G401 (cell line): ENCODE measurements at regions not wholly inside any gene's neighbourhood (a gene's known extent, or its start where the extent isn't known, plus 50 kb on each side); places are given as distances from the start of the nearest gene placed in this dataset.
"Not testable (repeated sequence)": the region's sequence is repeated elsewhere in the genome, so short reads cannot be mapped to it uniquely, and the experiment has no call there.

ENCODE experiments used
- DNase-seq: peaks from one replicate; pipeline ENCODE4 v3.0.0-alpha.2; 2015; ENCODE audit warnings: low spot score
- in situ Hi-C: cut with HindIII; loops from 2 replicates; pipeline ENCODE4 v1.10.0; 2016; ENCODE audit warnings: low sequenced_read_pairs, mixed read lengths

- in situ Hi-C loops, DNase-seq: not testable (repeated sequence)
These were observed 71.9 kb upstream of the NDP start for GRCh38 chrX:44045106-44045505.

- no peak for DNase-seq
- in situ Hi-C loops: no loop called here
These were observed 70.3 kb upstream of the NDP start for GRCh38 chrX:44043496-44043895.

- no peak for DNase-seq
- in situ Hi-C loops: no loop called here
These were observed 69.6 kb upstream of the NDP start for GRCh38 chrX:44042751-44043150.

GRCh38 chrX:44042116-44042515, 68.9 kb upstream of the NDP start:
- DNase-seq: no peak
- in situ Hi-C loops: no loop called here

- in situ Hi-C loops: no loop called here
- no peak for DNase-seq
These were observed 67.2 kb upstream of the NDP start for GRCh38 chrX:44040406-44040805.

- no peak for DNase-seq
- in situ Hi-C loops: no loop called here
These were observed 66.4 kb upstream of the NDP start for GRCh38 chrX:44039556-44039955.

GRCh38 chrX:44036336-44036735, 63.1 kb upstream of the NDP start:
- no peak for DNase-seq
- in situ Hi-C loops: no loop called here

- in situ Hi-C loops: no loop called here
- DNase-seq: no peak
These were observed 62.4 kb upstream of the NDP start for GRCh38 chrX:44035571-44035970.

GRCh38 chrX:44032479-44032878, 59.3 kb upstream of the NDP start:
- in situ Hi-C loops: no loop called here
- DNase-seq: no peak

GRCh38 chrX:44025555-44025954, 52.4 kb upstream of the NDP start:
- no peak for DNase-seq
- in situ Hi-C loops: no loop called here
